AG04450 (cell line): ENCODE measurements at regions not wholly inside any gene's neighbourhood (a gene's known extent, or its start where the extent isn't known, plus 50 kb on each side); places are given as distances from the start of the nearest gene placed in this dataset.
"Not testable (repeated sequence)": the region's sequence is repeated elsewhere in the genome, so short reads cannot be mapped to it uniquely, and the experiment has no call there.

Source experiments
- CTCF ChIA-PET: fragments of 300-600, 350-600 bp; formaldehyde crosslinking; extraction: SDS; loops from one replicate; lab custom pipeline; 2022; ENCODE audit warnings: antibody characterized with exemption, inconsistent platforms; lab: Charles Lee
- POLR2A ChIA-PET: fragments of 350-600 bp; formaldehyde crosslinking; extraction: SDS; loops from one replicate; lab custom pipeline; 2021; ENCODE audit warnings: antibody characterized with exemption, inconsistent platforms; lab: Yijun Ruan, JAX
- DNase-seq: peaks from one replicate; pipeline ENCODE4 v3.0.0-alpha.2; 2011; ENCODE audit warnings: low read depth, low spot score
- H3K27ac ChIP-seq: one replicate; pipeline ENCODE4 v1.5.1; 2012; ENCODE audit warnings: low read depth, low read length, control low read depth
- H3K27me3 ChIP-seq: one replicate; pipeline ENCODE4 v1.6.0; 2012; ENCODE audit warnings: low read length; ENCODE audit not compliant: control insufficient read depth, insufficient read depth
- H3K4me3 ChIP-seq: 2 replicates; pipeline ENCODE4 v1.5.1; 2011; ENCODE audit warnings: mild to moderate bottlenecking, low read depth, low read length, control low read depth
- H3K9me3 ChIP-seq: 2 replicates; pipeline ENCODE4 v1.5.1; 2012; ENCODE audit warnings: low read length; ENCODE audit not compliant: control insufficient read depth, insufficient read depth
- TF ChIP-seq, protein P1 (sequence below): IDR thresholded peaks from 2 replicates; pipeline ENCODE4 v1.5.1; 2011; ENCODE audit warnings: low read depth, low read length, control low read depth, inconsistent platforms

DNA sequence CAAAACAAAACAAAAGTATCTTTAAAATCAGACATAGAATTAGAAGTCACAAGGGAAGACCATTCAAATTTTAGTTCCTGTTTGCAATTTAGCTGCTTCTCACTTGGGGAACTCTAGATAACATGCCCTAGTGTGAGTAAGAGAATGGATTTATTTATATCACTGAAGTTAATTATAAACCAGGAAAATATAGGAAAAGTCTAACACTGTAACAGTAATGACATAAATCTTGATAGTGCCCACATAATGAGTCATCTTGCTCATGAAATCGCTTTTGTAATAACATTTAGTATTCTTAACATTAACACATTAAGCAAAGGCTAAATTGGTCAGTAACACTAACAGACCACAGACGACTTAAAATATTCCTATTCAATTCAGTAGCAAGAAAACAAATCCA lies 710.7 kb downstream of the STPG2 start:
- POLR2A ChIA-PET = no interaction called here
- no peak overlapping the region for H3K27ac ChIP-seq
- TF ChIP-seq, protein P1, sequence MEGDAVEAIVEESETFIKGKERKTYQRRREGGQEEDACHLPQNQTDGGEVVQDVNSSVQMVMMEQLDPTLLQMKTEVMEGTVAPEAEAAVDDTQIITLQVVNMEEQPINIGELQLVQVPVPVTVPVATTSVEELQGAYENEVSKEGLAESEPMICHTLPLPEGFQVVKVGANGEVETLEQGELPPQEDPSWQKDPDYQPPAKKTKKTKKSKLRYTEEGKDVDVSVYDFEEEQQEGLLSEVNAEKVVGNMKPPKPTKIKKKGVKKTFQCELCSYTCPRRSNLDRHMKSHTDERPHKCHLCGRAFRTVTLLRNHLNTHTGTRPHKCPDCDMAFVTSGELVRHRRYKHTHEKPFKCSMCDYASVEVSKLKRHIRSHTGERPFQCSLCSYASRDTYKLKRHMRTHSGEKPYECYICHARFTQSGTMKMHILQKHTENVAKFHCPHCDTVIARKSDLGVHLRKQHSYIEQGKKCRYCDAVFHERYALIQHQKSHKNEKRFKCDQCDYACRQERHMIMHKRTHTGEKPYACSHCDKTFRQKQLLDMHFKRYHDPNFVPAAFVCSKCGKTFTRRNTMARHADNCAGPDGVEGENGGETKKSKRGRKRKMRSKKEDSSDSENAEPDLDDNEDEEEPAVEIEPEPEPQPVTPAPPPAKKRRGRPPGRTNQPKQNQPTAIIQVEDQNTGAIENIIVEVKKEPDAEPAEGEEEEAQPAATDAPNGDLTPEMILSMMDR = no peak
- H3K27me3 ChIP-seq = no peaks in the 10 kb centered on the region
- no peaks in the 10 kb centered on the region for H3K9me3 ChIP-seq
- no peak overlapping the region for H3K4me3 ChIP-seq
- CTCF ChIA-PET = no interaction called here
- no peak for DNase-seq

DNA sequence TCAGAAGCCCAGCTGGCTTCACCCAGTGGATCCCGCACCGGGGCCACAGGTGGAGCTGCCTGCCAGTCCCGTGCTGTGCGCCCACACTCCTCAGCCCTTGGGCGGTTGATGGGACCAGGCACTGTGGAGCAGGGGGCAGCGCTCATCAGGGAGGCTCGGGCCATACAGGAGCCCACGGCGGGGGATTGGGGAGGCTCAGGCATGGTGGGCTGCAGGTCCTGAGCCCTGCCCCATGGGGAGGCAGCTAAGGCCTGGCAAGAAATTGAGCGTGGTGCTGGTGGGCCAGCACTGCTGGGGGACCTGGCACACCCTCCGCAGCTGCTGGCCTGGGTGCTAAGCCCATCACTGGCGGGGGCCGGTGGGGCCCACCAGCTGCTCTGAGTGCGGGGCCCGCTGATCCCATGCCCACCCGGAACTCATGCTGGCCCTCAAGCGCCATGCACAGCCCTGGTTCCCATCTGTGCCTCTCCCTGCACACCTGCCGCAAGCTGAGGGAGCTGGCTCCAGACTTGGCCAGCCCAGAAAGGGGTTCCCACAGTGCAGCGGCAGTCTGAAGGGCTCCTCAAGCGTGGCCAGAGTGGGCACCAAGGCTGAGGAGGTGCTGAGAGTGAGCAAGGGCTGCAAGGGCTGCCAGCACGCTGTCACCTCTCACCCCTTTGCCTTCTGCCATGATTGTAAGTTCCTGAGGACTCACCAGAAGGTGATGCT lies 705.1 kb downstream of the STPG2 start:
- H3K9me3 ChIP-seq, POLR2A ChIA-PET, DNase-seq, H3K4me3 ChIP-seq, CTCF ChIA-PET, H3K27me3 ChIP-seq, H3K27ac ChIP-seq: not testable (repeated sequence)

DNA sequence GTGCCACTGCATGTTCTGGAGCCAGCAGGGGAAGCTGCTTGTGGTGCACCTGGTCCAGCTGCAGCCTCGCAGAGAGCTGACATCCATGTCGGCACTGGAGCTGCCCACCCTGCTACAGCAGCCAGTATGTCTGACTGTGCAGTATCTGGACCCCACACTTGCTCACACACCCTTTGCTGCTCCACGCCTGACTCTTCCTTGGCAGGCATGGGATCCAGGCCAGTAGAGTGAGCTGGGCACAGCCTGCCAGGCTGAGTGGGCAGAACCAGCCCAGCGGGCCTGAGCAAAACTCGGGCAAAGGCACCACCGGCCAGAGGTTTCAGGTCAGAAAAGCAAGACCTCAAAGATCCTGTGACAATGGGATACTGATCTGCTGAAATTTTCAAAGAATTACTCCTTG lies 690.1 kb downstream of the STPG2 start:
- POLR2A ChIA-PET = no interaction called here

DNA sequence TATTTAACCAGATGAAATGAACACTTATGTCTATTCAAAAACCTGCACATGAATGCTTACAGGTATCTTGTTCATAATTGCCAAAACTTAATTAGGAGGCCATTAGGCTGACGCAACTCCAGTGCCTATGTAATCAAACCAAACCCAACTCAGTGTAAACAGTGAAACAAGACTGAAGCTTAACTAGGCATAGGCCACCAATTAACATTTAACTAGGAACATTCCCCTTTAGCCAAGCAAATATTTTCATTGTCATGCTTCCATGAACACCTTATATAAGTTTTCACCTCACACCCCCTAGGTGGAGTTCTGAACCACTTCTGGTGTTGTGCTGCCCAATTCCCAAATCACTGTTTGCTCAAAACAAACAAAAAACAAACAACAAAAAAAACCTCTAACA lies 686.0 kb downstream of the STPG2 start:
- no peaks in the 10 kb centered on the region for H3K27me3 ChIP-seq
- TF ChIP-seq, protein P1 = no peak
- H3K27ac ChIP-seq = no peak overlapping the region
- POLR2A ChIA-PET = no interaction called here
- no peak overlapping the region for H3K4me3 ChIP-seq
- no peak for DNase-seq
- CTCF ChIA-PET = no interaction called here
- H3K9me3 ChIP-seq = peaks cover 31% of the 10 kb centered on the region

More for the DNA sequence above, 690.1 kb downstream of the STPG2 start:
- TF ChIP-seq, protein P1 = no peak
- no peak overlapping the region for H3K4me3 ChIP-seq
- DNase-seq = no peak
- H3K27ac ChIP-seq = no peak overlapping the region
- H3K9me3 ChIP-seq = peaks cover 29% of the 10 kb centered on the region
- CTCF ChIA-PET = no interaction called here
- H3K27me3 ChIP-seq = no peaks in the 10 kb centered on the region

DNA sequence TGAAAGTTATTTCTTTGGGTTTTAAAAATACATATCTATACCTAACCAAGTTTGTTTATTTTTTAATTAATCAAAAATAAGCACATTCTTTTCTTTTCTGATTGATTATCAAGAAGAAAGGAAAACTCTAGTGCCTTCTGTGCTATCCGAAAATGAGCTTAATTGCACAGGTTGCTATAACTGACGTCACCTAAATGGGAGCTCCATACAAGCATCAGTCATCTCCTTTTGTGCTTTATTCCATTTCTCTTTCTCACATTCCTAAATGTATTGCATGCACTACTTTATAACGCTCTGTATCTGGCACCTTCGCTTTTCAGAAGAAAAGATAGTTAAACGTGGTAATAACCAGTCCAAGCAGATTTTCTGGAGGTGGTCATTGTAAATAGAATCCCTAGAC lies 675.0 kb downstream of the STPG2 start:
- Histone ChIP-seq H3K9me3 (no peaks in the 10 kb centered on the region; the same call in 1 of the 2 replicates), H3K27ac (no peak overlapping the region), H3K4me3 (no peak overlapping the region), H3K27me3 (no peaks in the 10 kb centered on the region)
- no peak for DNase-seq
- POLR2A ChIA-PET = no interaction called here
- CTCF ChIA-PET = no interaction called here
- TF ChIP-seq, protein P1 = no peak
